Activated CD4-positive, alpha-beta memory T cell treated with anti-CD3 and anti-CD28 coated beads for 36 hours (primary cell): ENCODE measurements at regions not wholly inside any gene's neighbourhood (a gene's known extent, or its start where the extent isn't known, plus 50 kb on each side); places are given as distances from the start of the nearest gene placed in this dataset.

ENCODE experiments used
- CTCF ChIA-PET: fragments of 350-600 bp; sonication (Branson Sonifier 250); formaldehyde crosslinking; loops from one replicate; lab custom pipeline; 2021; ENCODE audit warnings: antibody characterized with exemption, inconsistent platforms; lab: Charles Lee
- POLR2A ChIA-PET: fragments of 350-600 bp; sonication (Branson Sonifier 250); formaldehyde crosslinking; loops from one replicate; lab custom pipeline; 2021; ENCODE audit warnings: antibody characterized with exemption; lab: Charles Lee
- DNase-seq: peaks from one replicate; pipeline ENCODE4 v3.0.0-alpha.2; 2020
- H3K27ac Mint-ChIP-seq: one replicate; pipeline ENCODE4 v1.8.0; 2021; ENCODE audit warnings: mixed read lengths
- H3K27me3 Mint-ChIP-seq: one replicate; pipeline ENCODE4 v1.8.0; 2021; ENCODE audit warnings: mixed read lengths
- H3K36me3 Mint-ChIP-seq: one replicate; pipeline ENCODE4 v1.8.0; 2021; ENCODE audit warnings: mixed read lengths
- H3K4me1 Mint-ChIP-seq: one replicate; pipeline ENCODE4 v1.8.0; 2021; ENCODE audit warnings: low read depth, mixed read lengths
- H3K4me3 Mint-ChIP-seq: one replicate; pipeline ENCODE4 v1.8.0; 2021; ENCODE audit warnings: mild to moderate bottlenecking, mixed read lengths
- H3K9me3 Mint-ChIP-seq: one replicate; pipeline ENCODE4 v1.8.0; 2021; ENCODE audit warnings: mixed read lengths
- intact Hi-C: fragments of 100-400 bp; cut with micrococcal nuclease; formaldehyde crosslinking; loops from one replicate; pipeline ENCODE4 v1.15.1; 2023

- DNase-seq, result no peak
- ChIA-PET CTCF (no interaction called here), POLR2A (no interaction called here)
- H3K9me3 Mint-ChIP-seq, result peaks cover 17% of the 10 kb centered on the region
- intact Hi-C loops, result loop anchor here (10.0 kb wide), 1 partner anchor 247 kb away; no protein-coding TSS in a partner anchor
- no peak overlapping the region for H3K27ac Mint-ChIP-seq
- H3K4me1 Mint-ChIP-seq, result peaks cover 11% of the 10 kb centered on the region
- no peak overlapping the region for H3K4me3 Mint-ChIP-seq
- H3K27me3 Mint-ChIP-seq, result peaks cover 1% of the 10 kb centered on the region
- peaks cover 2% of the 10 kb centered on the region for H3K36me3 Mint-ChIP-seq
Observed at GRCh38 chr2:220931491-220931890, 640.6 kb downstream of the EPHA4 start.

GRCh38 chr2:220932041-220932440, 640.1 kb downstream of the EPHA4 start:
- Mint-ChIP-seq H3K4me3 (no peak overlapping the region), H3K27ac (no peak overlapping the region), H3K9me3 (peaks cover 12% of the 10 kb centered on the region), H3K36me3 (no peaks in the 10 kb centered on the region), H3K4me1 (peaks cover 16% of the 10 kb centered on the region), H3K27me3 (peaks cover 1% of the 10 kb centered on the region)
- CTCF ChIA-PET, result no interaction called here
- no peak for DNase-seq
- POLR2A ChIA-PET, result no interaction called here
- intact Hi-C loops, result loop anchor here (10.0 kb wide), 1 partner anchor 247 kb away; no protein-coding TSS in a partner anchor

- peak; percentile 57 for DNase-seq
- H3K4me3 Mint-ChIP-seq, result no peak overlapping the region
- intact Hi-C loops, result loop anchor here (2.0 to 10.0 kb wide), 3 partner anchors 251 to 637 kb away; partner anchors contain the start of gene EPHA4
- H3K9me3 Mint-ChIP-seq, result no peaks in the 10 kb centered on the region
- POLR2A ChIA-PET, result no interaction called here
- peak overlapping the region; percentile 44 for H3K27ac Mint-ChIP-seq
- peaks cover 17% of the 10 kb centered on the region for H3K4me1 Mint-ChIP-seq
- H3K27me3 Mint-ChIP-seq, result peaks cover 3% of the 10 kb centered on the region
- CTCF ChIA-PET, result no interaction called here
- H3K36me3 Mint-ChIP-seq, result no peaks in the 10 kb centered on the region
Observed at GRCh38 chr2:220935789-220936321, 636.2 kb downstream of the EPHA4 start.

GRCh38 chr2:220936641-220937197, 635.4 kb downstream of the EPHA4 start:
- intact Hi-C loops, result loop anchor here (2.0 to 10.0 kb wide), 3 partner anchors 252 to 636 kb away; partner anchors contain the start of gene EPHA4
- CTCF ChIA-PET, result interaction anchor here (0.7 kb wide), 1 partner anchor 332 kb away, joined by 3 read pairs; no protein-coding TSS in a partner anchor
- Mint-ChIP-seq H3K9me3 (no peaks in the 10 kb centered on the region), H3K4me1 (peaks cover 17% of the 10 kb centered on the region), H3K36me3 (no peaks in the 10 kb centered on the region), H3K27me3 (peaks cover 4% of the 10 kb centered on the region), H3K27ac (peak overlapping the region; percentile 44), H3K4me3 (no peak overlapping the region)
- DNase-seq, result no peak
- POLR2A ChIA-PET, result no interaction called here

- Mint-ChIP-seq H3K4me1 (peaks cover 17% of the 10 kb centered on the region), H3K36me3 (no peaks in the 10 kb centered on the region), H3K27ac (no peak overlapping the region), H3K9me3 (no peaks in the 10 kb centered on the region), H3K4me3 (no peak overlapping the region), H3K27me3 (peaks cover 4% of the 10 kb centered on the region)
- intact Hi-C loops, result loop anchor here (2.0 to 10.0 kb wide), 3 partner anchors 252 to 636 kb away; partner anchors contain the start of gene EPHA4
- no peak for DNase-seq
- ChIA-PET CTCF (interaction anchor here (0.7 kb wide), 1 partner anchor 332 kb away, joined by 3 read pairs; no protein-coding TSS in a partner anchor), POLR2A (no interaction called here)
Observed at GRCh38 chr2:220937245-220937644, 634.9 kb downstream of the EPHA4 start.

GRCh38 chr2:220940646-220941045, 631.5 kb downstream of the EPHA4 start:
- intact Hi-C loops, result no loop called here
- CTCF ChIA-PET, result no interaction called here
- Mint-ChIP-seq H3K4me1 (peaks cover 14% of the 10 kb centered on the region), H3K9me3 (no peaks in the 10 kb centered on the region), H3K27me3 (peaks cover 4% of the 10 kb centered on the region), H3K27ac (no peak overlapping the region), H3K36me3 (no peaks in the 10 kb centered on the region), H3K4me3 (no peak overlapping the region)
- POLR2A ChIA-PET, result no interaction called here
- no peak for DNase-seq

- Mint-ChIP-seq H3K9me3 (no peaks in the 10 kb centered on the region), H3K4me3 (no peak overlapping the region), H3K27me3 (peaks cover 4% of the 10 kb centered on the region), H3K36me3 (no peaks in the 10 kb centered on the region), H3K4me1 (peaks cover 5% of the 10 kb centered on the region), H3K27ac (no peak overlapping the region)
- intact Hi-C loops, result no loop called here
- POLR2A ChIA-PET, result no interaction called here
- CTCF ChIA-PET, result no interaction called here
- no peak for DNase-seq
Observed at GRCh38 chr2:220941683-220942082, 630.4 kb downstream of the EPHA4 start.

GRCh38 chr2:220946552-220946951, 625.6 kb downstream of the EPHA4 start:
- DNase-seq, result no peak
- Mint-ChIP-seq H3K4me3 (no peak overlapping the region), H3K4me1 (no peaks in the 10 kb centered on the region), H3K27me3 (peaks cover 4% of the 10 kb centered on the region), H3K9me3 (no peaks in the 10 kb centered on the region), H3K27ac (no peak overlapping the region), H3K36me3 (no peaks in the 10 kb centered on the region)
- ChIA-PET CTCF (interaction anchor here (0.6 kb wide), 1 partner anchor 172 kb away, joined by 4 read pairs; no protein-coding TSS in a partner anchor), POLR2A (no interaction called here)
- intact Hi-C loops, result no loop called here

- Mint-ChIP-seq H3K36me3 (no peaks in the 10 kb centered on the region), H3K27ac (no peak overlapping the region), H3K4me1 (no peaks in the 10 kb centered on the region), H3K9me3 (peaks cover 3% of the 10 kb centered on the region), H3K4me3 (no peak overlapping the region), H3K27me3 (peaks cover 4% of the 10 kb centered on the region)
- intact Hi-C loops, result no loop called here
- CTCF ChIA-PET, result interaction anchor here (1.1 kb wide), 1 partner anchor 266 kb away, joined by 3 read pairs; no protein-coding TSS in a partner anchor
- DNase-seq, result no peak
- POLR2A ChIA-PET, result no interaction called here
Observed at GRCh38 chr2:220948579-220948978, 623.5 kb downstream of the EPHA4 start.

- peaks cover 4% of the 10 kb centered on the region for H3K27me3 Mint-ChIP-seq
- POLR2A ChIA-PET, result no interaction called here
Observed at GRCh38 chr2:220949466-220949865, 622.6 kb downstream of the EPHA4 start.

GRCh38 chr2:220955776-220956175, 616.3 kb downstream of the EPHA4 start:
- DNase-seq, result no peak
- POLR2A ChIA-PET, result interaction anchor here (0.6 kb wide), 1 partner anchor 611 kb away, joined by 3 read pairs; no protein-coding TSS in a partner anchor
- H3K4me1 Mint-ChIP-seq, result no peaks in the 10 kb centered on the region
- no peaks in the 10 kb centered on the region for H3K36me3 Mint-ChIP-seq
- CTCF ChIA-PET, result no interaction called here
- H3K4me3 Mint-ChIP-seq, result no peak overlapping the region
- H3K27me3 Mint-ChIP-seq, result no peaks in the 10 kb centered on the region
- intact Hi-C loops, result no loop called here
- peaks cover 3% of the 10 kb centered on the region for H3K9me3 Mint-ChIP-seq
- no peak overlapping the region for H3K27ac Mint-ChIP-seq

More at GRCh38 chr2:220949466-220949865, 622.6 kb downstream of the EPHA4 start:
- intact Hi-C loops, result no loop called here
- H3K9me3 Mint-ChIP-seq, result peaks cover 3% of the 10 kb centered on the region
- no peak overlapping the region for H3K4me3 Mint-ChIP-seq
- H3K27ac Mint-ChIP-seq, result no peak overlapping the region
- H3K36me3 Mint-ChIP-seq, result no peaks in the 10 kb centered on the region
- DNase-seq, result no peak
- CTCF ChIA-PET, result no interaction called here
- no peaks in the 10 kb centered on the region for H3K4me1 Mint-ChIP-seq

GRCh38 chr2:220956429-220956828, 615.7 kb downstream of the EPHA4 start:
- intact Hi-C loops, result no loop called here
- H3K27me3 Mint-ChIP-seq, result no peaks in the 10 kb centered on the region
- H3K27ac Mint-ChIP-seq, result no peak overlapping the region
- peaks cover 3% of the 10 kb centered on the region for H3K9me3 Mint-ChIP-seq
- H3K4me3 Mint-ChIP-seq, result no peak overlapping the region
- ChIA-PET CTCF (no interaction called here), POLR2A (interaction anchor here (0.7 kb wide), 1 partner anchor 1017 kb away, joined by 6 read pairs; no protein-coding TSS in a partner anchor)
- no peaks in the 10 kb centered on the region for H3K4me1 Mint-ChIP-seq
- no peak for DNase-seq
- no peaks in the 10 kb centered on the region for H3K36me3 Mint-ChIP-seq
